HCT116 (cell line): ENCODE measurements at regions not wholly inside any gene's neighbourhood (a gene's known extent, or its start where the extent isn't known, plus 50 kb on each side); places are given as distances from the start of the nearest gene placed in this dataset.

Experiments
- ATAC-seq: fragments of 200-7000 bp; cut with Tn5 transposase; 2 replicates; pipeline ENCODE4 v1.9.1; 2020; ENCODE audit warnings: mild to moderate bottlenecking, moderate library complexity
- BruUV-seq: library from RNA; stranded (reverse); fragments of 400-500 nt; replicated peaks from 2 replicates; lab custom pipeline; 2021; lab: Mats Ljungman, UMichigan
- CTCF ChIA-PET: fragments of 300-600 bp; sonication (Branson Sonifier 250); formaldehyde crosslinking; loops from one replicate; lab custom pipeline; 2021; ENCODE audit warnings: antibody characterized with exemption; lab: Charles Lee
- POLR2A ChIA-PET: fragments of 300-600, 350-600 bp; sonication (Branson Sonifier 250); formaldehyde crosslinking; loops from one replicate; lab custom pipeline; 2021; ENCODE audit warnings: antibody characterized with exemption; lab: Charles Lee
- RAD21 ChIA-PET, 2 experiments: fragments of 300-600 bp; sonication (Branson Sonifier 250); formaldehyde crosslinking; loops; one replicate each; lab custom pipeline; 2023; ENCODE audit warnings: low total read pairs in 2 of 2; ENCODE audit not compliant: uncharacterized antibody in 2 of 2, unreplicated experiment in 2 of 2, low non-redundant PET in 1 of 2; lab: Charles Lee
- DNase-seq: peaks from one replicate; pipeline ENCODE4 v3.0.0-alpha.2; 2010; ENCODE audit warnings: low read depth, low spot score
- H2AFZ ChIP-seq: fragments of 200-600 bp; shearing (Covaris generic), sonication (generic); 2 replicates; pipeline ENCODE4 v1.6.1; 2017; ENCODE audit warnings: low read depth, mixed run types, mixed read lengths, antibody characterized with exemption, low read length; ENCODE audit not compliant: poor library complexity, severe bottlenecking
- H3K27ac ChIP-seq: 2 replicates; pipeline ENCODE4 v1.5.1; 2012; ENCODE audit warnings: low read depth, low read length
- H3K27me3 ChIP-seq: fragments of 200-600 bp; sonication (generic); 2 replicates; pipeline ENCODE4 v1.6.1; 2016; ENCODE audit warnings: mixed run types, low read length, mixed read lengths; ENCODE audit not compliant: insufficient read depth
- H3K36me3 ChIP-seq, 2 experiments: fragments of 200-500 bp in 1 of 2; fragments of 200-600 bp in 1 of 2; sonication (Bioruptor generic) in 1 of 2; sonication (generic) in 1 of 2; 2 replicates each; pipeline versions ENCODE4 v1.5.1 to v1.6.1; 2014 to 2016; ENCODE audit warnings: low read length in 2 of 2, inconsistent platforms in 1 of 2, mixed read lengths in 1 of 2, mixed run types in 1 of 2; ENCODE audit not compliant: insufficient read depth in 2 of 2, control insufficient read depth in 1 of 2
- H3K4me1 ChIP-seq, 2 experiments: fragments of 200-600 bp in 1 of 2; sonication (generic) in 1 of 2; 2 replicates each; pipeline versions ENCODE4 v1.5.1 to v1.6.1; 2012 to 2017; ENCODE audit warnings: low read length in 2 of 2, inconsistent platforms in 1 of 2, mild to moderate bottlenecking in 1 of 2, mixed read lengths in 1 of 2, mixed run types in 1 of 2, moderate library complexity in 1 of 2; ENCODE audit not compliant: insufficient read depth in 2 of 2, control insufficient read depth in 1 of 2
- H3K4me2 ChIP-seq: fragments of 200-600 bp; sonication (generic); 2 replicates; pipeline ENCODE4 v1.6.1; 2017; ENCODE audit warnings: mixed run types, low read length, mixed read lengths
- H3K4me3 ChIP-seq, 2 experiments: fragments of 200-600 bp in 1 of 2; sonication (generic) in 1 of 2; replicated peaks in 1 of 2; 2 replicates each; pipeline ENCODE4 v1.5.1; 2011 to 2016; ENCODE audit warnings: low read length in 2 of 2, control low read depth in 1 of 2, low read depth in 1 of 2, mild to moderate bottlenecking in 1 of 2, mixed read lengths in 1 of 2, mixed run types in 1 of 2
- H3K79me2 ChIP-seq: fragments of 200-600 bp; sonication (generic); 2 replicates; pipeline ENCODE4 v1.6.1; 2017; ENCODE audit warnings: mild to moderate bottlenecking, mixed run types, low read length, moderate library complexity, mixed read lengths; ENCODE audit not compliant: insufficient read depth
- H3K9ac ChIP-seq: fragments of 200-600 bp; sonication (generic); 2 replicates; pipeline ENCODE4 v1.6.1; 2016; ENCODE audit warnings: low read length, mixed read lengths
- H3K9me2 ChIP-seq: fragments of 200-600 bp; sonication (generic), shearing (Covaris generic); 2 replicates; pipeline ENCODE4 v1.6.1; 2017; ENCODE audit warnings: mixed run types, mild to moderate bottlenecking, moderate library complexity; ENCODE audit not compliant: insufficient read depth
- H3K9me3 ChIP-seq, 2 experiments: fragments of 200-500 bp in 1 of 2; fragments of 200-600 bp in 1 of 2; sonication (Bioruptor generic) in 1 of 2; sonication (generic) in 1 of 2; 2 replicates each; pipeline ENCODE4 v1.6.1; 2014 to 2017; ENCODE audit warnings: low read length in 2 of 2, mixed read lengths in 2 of 2, inconsistent platforms in 1 of 2, low read depth in 1 of 2, mild to moderate bottlenecking in 1 of 2, mixed run types in 1 of 2, moderate library complexity in 1 of 2; ENCODE audit not compliant: control insufficient read depth in 1 of 2, insufficient read depth in 1 of 2
- H4K20me1 ChIP-seq: fragments of 200-600 bp; sonication (generic), shearing (Covaris generic); 2 replicates; pipeline ENCODE4 v1.6.1; 2017; ENCODE audit warnings: mixed run types, mild to moderate bottlenecking, moderate library complexity; ENCODE audit not compliant: insufficient read depth
- ATF3 ChIP-seq: IDR thresholded peaks from 2 replicates; pipeline ENCODE4 v1.6.1; 2012
- EGR1 ChIP-seq: IDR thresholded peaks from 2 replicates; pipeline ENCODE4 v1.6.1; 2012; ENCODE audit warnings: low read depth
- ELF1 ChIP-seq: IDR thresholded peaks from 2 replicates; pipeline ENCODE4 v1.6.1; 2012; ENCODE audit warnings: low read depth, borderline replicate concordance
- EZH2 ChIP-seq: fragments of 200-600 bp; sonication (generic); IDR thresholded peaks from 2 replicates; pipeline ENCODE4 v1.6.1; 2017; ENCODE audit warnings: antibody characterized with exemption, mixed run types
- EZH2phosphoT487 ChIP-seq: fragments of 200-600 bp; IDR thresholded peaks from 2 replicates; pipeline ENCODE4 v1.6.1; 2018; ENCODE audit warnings: antibody characterized with exemption, borderline replicate concordance
- JUND ChIP-seq: IDR thresholded peaks from 2 replicates; pipeline ENCODE4 v1.6.1; 2012
- MAX ChIP-seq: IDR thresholded peaks from 2 replicates; pipeline ENCODE4 v1.6.1; 2012
- POLR2A ChIP-seq: IDR thresholded peaks from 2 replicates; pipeline ENCODE4 v1.7.0; 2011; ENCODE audit warnings: borderline replicate concordance; ENCODE audit not compliant: insufficient read depth, insufficient read length; ENCODE audit errors: extremely low read depth
- RAD21 ChIP-seq: IDR thresholded peaks from 2 replicates; pipeline ENCODE4 v1.6.1; 2012; ENCODE audit warnings: low read depth, mild to moderate bottlenecking
- REST ChIP-seq: IDR thresholded peaks from 2 replicates; pipeline ENCODE4 v1.6.1; 2012; ENCODE audit warnings: low read depth
- SIN3A ChIP-seq: IDR thresholded peaks from 2 replicates; pipeline ENCODE4 v1.6.1; 2012; ENCODE audit warnings: low read depth
- SP1 ChIP-seq: IDR thresholded peaks from 2 replicates; pipeline ENCODE4 v1.6.1; 2012; ENCODE audit warnings: low read depth
- SRF ChIP-seq: IDR thresholded peaks from 2 replicates; pipeline ENCODE4 v1.6.1; 2012; ENCODE audit warnings: low read depth
- YY1 ChIP-seq: IDR thresholded peaks from 2 replicates; pipeline ENCODE4 v1.6.1; 2011; ENCODE audit warnings: low read length, low read depth, moderate library complexity, mild to moderate bottlenecking; ENCODE audit not compliant: insufficient replicate concordance; ENCODE audit errors: extremely low read depth
- ZBTB33 ChIP-seq: IDR thresholded peaks from 2 replicates; pipeline ENCODE4 v1.6.1; 2011; ENCODE audit warnings: mild to moderate bottlenecking, low read length, moderate library complexity; ENCODE audit not compliant: insufficient replicate concordance; ENCODE audit errors: extremely low read depth
- ZFX ChIP-seq: fragments of 450-650 bp; IDR thresholded peaks from 2 replicates; pipeline ENCODE4 v1.6.1; 2017
- intact Hi-C: fragments of 100-400 bp; cut with micrococcal nuclease; formaldehyde crosslinking; loops from 2 replicates; pipeline ENCODE4 v1.10.0; 2022

GRCh38 chrX:56932653-56933339 is 62.5 kb downstream of the SPIN3 start:
- RAD21 ChIA-PET: no interaction called here
- Histone ChIP-seq H3K4me3 (no peak overlapping the region), H2AFZ (no peak overlapping the region), H3K4me1 (no peaks in the 10 kb centered on the region), H3K9me2 (no peaks in the 10 kb centered on the region), H3K9ac (no peak overlapping the region), H3K36me3 (no peaks in the 10 kb centered on the region), H3K27ac (no peak overlapping the region), H3K79me2 (no peaks in the 10 kb centered on the region), H4K20me1 (no peaks in the 10 kb centered on the region), H3K4me2 (no peak overlapping the region)
- ATAC-seq: no peak
- intact Hi-C loops: no loop called here
- TF ChIP-seq EZH2phosphoT487: no peak
- no peak for TF ChIP-seq ELF1
- TF ChIP-seq SP1: no peak
- TF ChIP-seq EZH2: no peak
- TF ChIP-seq SRF: no peak
- TF ChIP-seq, all 23 proteins: peak for 0
- Histone ChIP-seq H3K9me3 (no peaks in the 10 kb centered on the region), H3K27me3 (no peaks in the 10 kb centered on the region)
- DNase-seq: no peak
- ChIA-PET POLR2A (no interaction called here), CTCF (no interaction called here)
- no TSS peak for BruUV-seq

- no peak overlapping the region for H2AFZ ChIP-seq
- CTCF ChIA-PET: no interaction called here
- no peaks in the 10 kb centered on the region for H3K27me3 ChIP-seq
- no peak overlapping the region for H3K4me2 ChIP-seq
- POLR2A ChIA-PET: no interaction called here
- intact Hi-C loops: no loop called here
- DNase-seq (no peak), ATAC-seq (no peak)
- H4K20me1 ChIP-seq: no peaks in the 10 kb centered on the region
- no peaks in the 10 kb centered on the region for H3K79me2 ChIP-seq
- H3K4me1 ChIP-seq: no peaks in the 10 kb centered on the region
- H3K9ac ChIP-seq: no peak overlapping the region
- no peaks in the 10 kb centered on the region for H3K9me2 ChIP-seq
- no TSS peak for BruUV-seq
- no peak overlapping the region for H3K4me3 ChIP-seq
- H3K27ac ChIP-seq: no peak overlapping the region
- RAD21 ChIA-PET: no interaction called here
- no peaks in the 10 kb centered on the region for H3K36me3 ChIP-seq
- H3K9me3 ChIP-seq: no peaks in the 10 kb centered on the region
- TF ChIP-seq ZFX (no peak), SP1 (no peak), ATF3 (no peak), EZH2phosphoT487 (no peak), YY1 (no peak), MAX (no peak), JUND (no peak), RAD21 (no peak), ZBTB33 (no peak), EGR1 (no peak), SIN3A (no peak), EZH2 (no peak), POLR2A (no peak), REST (no peak)
Measured at GRCh38 chrX:56932106-56932505, 63.2 kb downstream of the SPIN3 start.
